Posterior cingulate gyrus (tissue), 11 donors: ENCODE measurements at regions not wholly inside any gene's neighbourhood (a gene's known extent, or its start where the extent isn't known, plus 50 kb on each side); places are given as distances from the start of the nearest gene placed in this dataset.

Experiments used
- DNase-seq, 10 donors: peaks; one replicate each; pipeline versions ENCODE4 v3.0.0 to v3.0.0-alpha.2; 2020 to 2021; ENCODE audit warnings: mixed read lengths in 3 of 10
- intact Hi-C: fragments of 100-400 bp; cut with DNase I; formaldehyde crosslinking; loops from one replicate; pipeline ENCODE4 v1.15.1; 2023

- DNase-seq = no peak
- intact Hi-C loops = no loop called here
These were observed 678.6 kb downstream of the IQCM start for GRCh38 chr4:149136951-149137620.

DNA sequence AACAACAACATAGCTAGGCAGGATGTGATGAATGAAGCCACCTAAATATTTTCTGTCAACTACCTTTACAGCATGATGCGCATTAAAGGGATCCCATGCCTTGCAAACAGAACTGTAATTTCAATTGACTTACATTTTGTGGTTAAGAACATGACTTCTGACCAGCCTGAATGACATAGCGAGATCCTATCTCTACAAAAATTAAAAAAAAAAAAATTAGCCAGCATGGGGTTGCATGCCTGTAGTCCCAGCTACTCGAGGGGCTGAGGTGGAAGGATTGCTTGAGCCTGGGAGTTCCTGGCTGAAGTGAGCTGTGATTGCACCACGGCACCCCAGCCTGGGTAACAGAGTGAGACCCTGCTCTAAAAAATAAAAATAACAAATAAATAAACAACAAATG lies 680.6 kb downstream of the IQCM start:
- intact Hi-C loops = no loop called here
- DNase-seq = no peak

- no peak for DNase-seq
- intact Hi-C loops = no loop called here
These were observed 678.8 kb upstream of the NR3C2 start for GRCh38 chr4:149121023-149121404.

- DNase-seq = no peak
- intact Hi-C loops = no loop called here
These were observed 678.3 kb upstream of the NR3C2 start for GRCh38 chr4:149120331-149121022.

- intact Hi-C loops = no loop called here
- no peak for DNase-seq
These were observed 674.6 kb upstream of the NR3C2 start for GRCh38 chr4:149116806-149117205.

DNA sequence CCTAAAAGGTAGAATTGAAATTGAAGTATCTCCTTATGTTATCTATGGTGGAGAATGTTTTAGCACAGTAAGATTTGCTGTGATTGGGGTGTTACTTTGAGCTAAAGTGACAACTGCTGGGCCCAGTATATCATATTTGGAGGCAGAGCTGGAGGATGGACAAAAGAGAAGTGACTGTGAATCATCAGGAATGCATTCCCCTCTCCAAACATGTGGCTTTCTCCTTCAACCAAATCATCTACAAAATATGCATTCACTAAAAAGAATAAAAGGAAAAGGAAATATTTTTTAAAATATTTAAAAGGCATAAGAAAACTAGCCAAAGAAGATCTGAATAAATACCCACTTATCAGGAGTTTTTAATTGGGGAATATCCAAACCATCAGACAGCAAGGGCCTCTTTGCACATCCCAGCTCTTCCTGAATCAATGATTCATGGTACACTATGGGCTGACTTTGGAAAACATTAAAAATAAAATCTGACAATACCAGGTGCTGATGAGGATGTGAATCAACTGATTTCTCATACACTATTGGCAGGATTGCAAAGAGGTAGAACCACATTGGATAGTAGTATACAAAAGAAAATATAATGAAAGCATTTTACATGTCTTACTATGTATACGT lies 671.7 kb upstream of the NR3C2 start:
- intact Hi-C loops = no loop called here
- no peak for DNase-seq

DNA sequence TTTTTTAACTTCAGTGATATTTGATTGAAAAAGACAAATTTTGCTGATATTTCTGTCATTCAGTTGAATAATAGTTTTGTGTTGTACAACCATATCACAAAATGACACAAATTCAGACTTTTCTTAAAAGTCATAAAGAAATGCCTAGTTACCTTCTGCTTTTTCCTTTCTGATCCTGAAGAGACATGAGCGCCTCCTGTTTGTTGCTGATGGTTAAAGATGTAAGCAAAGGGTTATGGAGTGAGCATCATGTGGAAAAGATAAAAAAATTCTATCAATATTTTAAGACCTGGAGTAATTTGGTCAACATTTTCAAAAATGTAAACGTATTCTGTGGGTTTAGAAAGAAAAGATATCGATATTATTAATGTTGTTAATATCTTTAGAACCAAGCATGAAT lies 669.9 kb upstream of the NR3C2 start:
- no peak for DNase-seq
- intact Hi-C loops = no loop called here

GRCh38 chr4:149110481-149110880 lies 668.3 kb upstream of the NR3C2 start:
- DNase-seq = no peak

DNA sequence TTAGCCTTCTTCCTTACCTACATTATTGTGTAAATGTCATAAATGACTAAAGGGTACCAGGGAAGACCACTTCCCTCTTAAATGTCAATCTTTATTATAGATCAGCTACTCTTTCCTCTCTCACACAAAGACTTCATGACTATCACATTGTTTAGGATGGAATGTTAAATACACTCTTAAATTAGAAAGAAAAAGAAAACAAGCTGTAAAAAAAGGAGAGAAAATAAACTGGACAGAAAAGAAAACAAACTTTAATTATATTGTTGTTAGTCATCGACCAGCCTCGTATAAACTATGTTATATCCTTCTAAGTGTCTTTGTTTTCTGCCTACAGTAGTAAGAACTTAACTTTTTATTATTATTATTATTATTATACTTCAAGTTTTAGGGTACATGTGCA lies 666.4 kb upstream of the NR3C2 start:
- no peak for DNase-seq
- intact Hi-C loops = no loop called here

More at GRCh38 chr4:149110481-149110880, 668.3 kb upstream of the NR3C2 start:
- intact Hi-C loops = no loop called here

DNA sequence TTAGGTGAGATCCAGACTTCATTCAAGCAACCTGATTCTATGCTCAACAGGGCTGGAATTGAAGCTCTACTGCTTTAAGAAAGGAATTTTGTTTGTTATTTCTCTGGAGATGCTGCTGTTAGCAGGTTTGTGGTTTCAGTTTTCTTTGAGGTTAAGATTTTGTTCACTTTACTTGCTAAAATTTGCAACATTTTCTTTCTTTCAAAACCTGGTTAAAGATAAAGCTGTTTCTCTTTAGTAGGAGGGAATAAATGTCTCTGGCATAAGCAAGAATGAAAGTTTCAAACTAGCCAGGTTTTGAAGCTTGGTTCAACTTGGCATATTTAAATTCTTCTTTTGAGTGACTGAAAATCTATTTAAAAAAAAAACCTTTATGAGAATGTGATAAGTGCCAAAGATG lies 660.6 kb upstream of the NR3C2 start:
- no peak for DNase-seq
- intact Hi-C loops = no loop called here

DNA sequence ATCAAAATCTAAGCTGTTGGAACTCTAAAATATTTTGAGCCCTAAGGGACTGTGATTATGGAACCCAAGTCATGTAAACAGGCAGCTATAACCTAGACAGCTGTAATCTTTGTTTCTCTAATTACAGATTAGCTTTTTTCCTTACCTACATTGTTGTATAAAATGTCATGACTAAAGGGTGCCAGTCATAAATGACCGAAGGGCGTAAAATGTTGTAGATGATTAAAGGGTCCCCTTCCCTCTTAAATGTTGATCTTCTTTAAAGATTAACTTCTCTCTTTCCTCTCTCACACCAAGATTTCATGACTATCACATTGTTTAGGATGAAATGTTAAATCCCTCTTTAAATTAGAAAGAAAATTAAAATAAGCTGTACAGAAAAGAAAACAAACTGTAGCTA lies 659.4 kb upstream of the NR3C2 start:
- DNase-seq = no peak
- intact Hi-C loops = no loop called here

GRCh38 chr4:149095811-149096210 lies 653.6 kb upstream of the NR3C2 start:
- intact Hi-C loops = no loop called here

GRCh38 chr4:149095001-149095400 lies 652.8 kb upstream of the NR3C2 start:
- intact Hi-C loops = no loop called here
- no peak for DNase-seq

More at GRCh38 chr4:149095811-149096210, 653.6 kb upstream of the NR3C2 start:
- DNase-seq = no peak

- no peak for DNase-seq
These were observed 641.9 kb upstream of the NR3C2 start for GRCh38 chr4:149084144-149084543.

DNA sequence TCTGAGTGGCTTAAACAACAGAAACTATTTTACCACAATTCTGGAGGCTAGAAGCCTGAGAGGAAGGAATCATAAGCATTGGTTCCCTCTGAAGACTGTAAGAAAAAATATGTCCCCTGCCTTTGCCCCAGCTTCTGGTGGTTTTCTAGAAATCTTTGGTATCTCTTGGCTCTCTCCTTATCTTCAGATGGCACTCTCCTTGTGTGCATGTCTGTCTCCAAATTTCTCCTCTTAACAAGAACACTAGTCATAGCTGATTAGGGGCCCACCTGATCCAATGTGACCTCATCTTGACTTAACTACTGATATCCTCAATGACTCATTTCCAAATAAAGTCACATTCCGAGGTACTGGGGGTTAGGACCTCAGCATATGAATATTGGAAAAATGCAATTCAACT lies 635.0 kb upstream of the NR3C2 start:
- DNase-seq = no peak
- intact Hi-C loops = no loop called here

More at GRCh38 chr4:149084144-149084543, 641.9 kb upstream of the NR3C2 start:
- intact Hi-C loops = no loop called here

GRCh38 chr4:149076401-149076800 lies 634.2 kb upstream of the NR3C2 start:
- intact Hi-C loops = no loop called here
- no peak for DNase-seq

DNA sequence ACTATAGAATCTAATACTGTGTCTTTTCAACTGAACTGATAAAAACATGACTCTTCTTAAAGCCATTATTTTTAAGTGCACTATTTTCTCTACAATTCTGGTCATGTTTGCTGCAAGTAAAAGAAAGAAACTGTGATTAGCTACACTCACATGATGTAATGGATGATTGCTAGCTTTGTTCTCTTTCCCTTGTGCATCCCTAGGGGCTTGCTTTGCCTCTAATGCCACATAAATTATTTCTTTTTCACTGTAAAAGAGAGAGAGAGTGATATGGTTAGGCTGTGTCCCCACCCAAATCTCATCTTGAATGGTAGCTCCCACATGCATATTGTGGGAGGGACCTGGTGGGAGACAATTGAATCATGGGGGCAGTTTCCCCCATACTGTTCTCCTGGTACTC lies 630.2 kb upstream of the NR3C2 start:
- no peak for DNase-seq
- intact Hi-C loops = no loop called here

DNA sequence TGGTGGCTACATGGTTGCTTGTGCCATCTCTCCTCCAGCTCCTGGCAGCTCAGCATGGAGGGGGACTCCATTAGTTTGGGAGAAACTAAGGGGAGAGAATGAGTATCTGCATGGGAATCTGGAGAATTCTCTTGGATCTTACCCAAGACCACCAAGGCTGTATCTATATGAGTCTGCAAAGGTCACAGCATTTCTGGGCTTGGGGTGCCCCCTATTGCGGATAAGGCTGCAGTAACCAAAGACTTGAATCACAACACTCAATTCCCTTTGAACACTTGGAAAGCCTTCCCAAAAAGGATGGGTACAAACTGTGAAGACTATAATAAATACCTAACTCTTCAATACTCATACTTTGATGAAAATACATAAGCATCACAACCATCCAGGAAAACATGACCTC lies 623.5 kb upstream of the NR3C2 start:
- intact Hi-C loops = no loop called here
- no peak for DNase-seq

DNA sequence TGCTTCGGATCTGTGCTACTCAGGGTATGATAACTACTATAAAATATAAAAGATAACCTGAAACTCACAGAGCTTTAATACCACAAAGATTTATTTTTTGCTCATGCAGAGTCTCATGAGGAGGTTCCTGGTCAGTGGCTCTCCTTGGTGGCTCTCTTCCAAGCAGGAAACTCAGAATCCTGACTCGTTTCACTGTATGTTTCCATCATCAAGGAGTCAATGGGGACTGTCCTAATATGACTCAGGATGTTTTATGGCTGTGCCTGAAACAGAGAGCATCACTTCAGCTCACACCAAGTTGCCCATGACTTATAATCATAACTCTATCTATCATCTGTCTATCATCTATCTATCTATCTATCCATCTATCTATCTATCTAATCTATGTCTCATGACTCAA lies 620.8 kb upstream of the NR3C2 start:
- DNase-seq = no peak
- intact Hi-C loops = no loop called here

DNA sequence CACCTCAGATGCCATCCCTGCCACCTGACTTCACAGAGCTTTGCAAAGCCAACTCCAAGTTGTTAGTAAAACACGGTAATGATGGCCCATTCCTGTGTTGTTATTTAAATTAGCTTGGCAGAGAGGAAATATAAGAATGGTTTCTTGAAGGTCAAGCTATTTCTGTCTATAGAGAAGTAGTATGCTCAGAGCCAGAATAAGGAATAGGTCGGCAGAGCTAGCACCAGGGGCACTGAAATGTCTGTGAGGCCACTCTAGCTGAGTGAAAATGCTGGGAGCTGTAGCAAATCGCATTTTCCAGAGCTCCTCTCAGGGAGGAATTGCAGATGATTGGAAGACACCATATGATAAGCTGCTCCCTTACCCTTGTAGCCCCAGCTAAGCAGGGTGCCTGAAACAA lies 615.4 kb upstream of the NR3C2 start:
- intact Hi-C loops = no loop called here
- no peak for DNase-seq

GRCh38 chr4:149056615-149057014 lies 614.4 kb upstream of the NR3C2 start:
- DNase-seq = no peak
- intact Hi-C loops = no loop called here

GRCh38 chr4:149055624-149056023 lies 613.4 kb upstream of the NR3C2 start:
- no peak for DNase-seq
- intact Hi-C loops = no loop called here
